GM12865 (cell line): ENCODE measurements at regions not wholly inside any gene's neighbourhood (a gene's known extent, or its start where the extent isn't known, plus 50 kb on each side); places are given as distances from the start of the nearest gene placed in this dataset.

Experiments
- DNase-seq: peaks from one replicate; pipeline ENCODE4 v3.0.0; 2010; ENCODE audit warnings: low read depth
- H3K4me3 ChIP-seq: 2 replicates; pipeline ENCODE4 v1.5.1; 2011; ENCODE audit warnings: mild to moderate bottlenecking, low read depth, low read length, control low read depth
- TF ChIP-seq, protein P1 (sequence below): IDR thresholded peaks from 2 replicates; pipeline ENCODE4 v1.5.1; 2011; ENCODE audit warnings: low read length, control low read depth, low read depth, inconsistent platforms; ENCODE audit not compliant: insufficient read depth; ENCODE audit errors: missing control alignments

- TF ChIP-seq, protein P1, sequence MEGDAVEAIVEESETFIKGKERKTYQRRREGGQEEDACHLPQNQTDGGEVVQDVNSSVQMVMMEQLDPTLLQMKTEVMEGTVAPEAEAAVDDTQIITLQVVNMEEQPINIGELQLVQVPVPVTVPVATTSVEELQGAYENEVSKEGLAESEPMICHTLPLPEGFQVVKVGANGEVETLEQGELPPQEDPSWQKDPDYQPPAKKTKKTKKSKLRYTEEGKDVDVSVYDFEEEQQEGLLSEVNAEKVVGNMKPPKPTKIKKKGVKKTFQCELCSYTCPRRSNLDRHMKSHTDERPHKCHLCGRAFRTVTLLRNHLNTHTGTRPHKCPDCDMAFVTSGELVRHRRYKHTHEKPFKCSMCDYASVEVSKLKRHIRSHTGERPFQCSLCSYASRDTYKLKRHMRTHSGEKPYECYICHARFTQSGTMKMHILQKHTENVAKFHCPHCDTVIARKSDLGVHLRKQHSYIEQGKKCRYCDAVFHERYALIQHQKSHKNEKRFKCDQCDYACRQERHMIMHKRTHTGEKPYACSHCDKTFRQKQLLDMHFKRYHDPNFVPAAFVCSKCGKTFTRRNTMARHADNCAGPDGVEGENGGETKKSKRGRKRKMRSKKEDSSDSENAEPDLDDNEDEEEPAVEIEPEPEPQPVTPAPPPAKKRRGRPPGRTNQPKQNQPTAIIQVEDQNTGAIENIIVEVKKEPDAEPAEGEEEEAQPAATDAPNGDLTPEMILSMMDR = no peak
- H3K4me3 ChIP-seq = no peak overlapping the region
- DNase-seq = no peak
Measured at GRCh38 chr10:108307250-108307924, 1142.9 kb upstream of the SORCS1 start.

GRCh38 chr10:108303149-108303548, 1138.6 kb upstream of the SORCS1 start:
- TF ChIP-seq, protein P1 = no peak
- peak; percentile 36 for DNase-seq
- H3K4me3 ChIP-seq = no peak overlapping the region

DNA sequence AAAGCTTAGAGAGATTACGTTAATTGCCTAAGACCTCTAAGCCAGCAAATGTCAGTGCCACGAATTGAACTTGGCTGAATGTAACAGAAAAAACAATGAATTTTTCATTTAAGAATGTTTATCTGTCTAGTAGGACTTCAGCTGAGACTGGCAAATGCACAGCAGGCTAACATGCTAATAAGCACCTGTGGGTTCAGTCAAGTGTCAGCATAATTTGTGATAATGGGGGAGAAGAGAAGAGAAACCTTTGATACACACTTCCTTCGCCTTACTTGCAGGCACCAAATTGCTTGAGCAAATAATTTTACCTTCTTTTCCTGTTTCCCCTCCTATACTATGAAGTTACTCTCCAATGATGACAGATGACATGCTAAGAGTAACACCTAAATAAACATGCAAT, 1136.5 kb upstream of the SORCS1 start:
- TF ChIP-seq, protein P1 = no peak
- DNase-seq = no peak
- no peak overlapping the region for H3K4me3 ChIP-seq

- TF ChIP-seq, protein P1 = no peak
- H3K4me3 ChIP-seq = no peak overlapping the region
Measured at GRCh38 chr10:108290823-108291222, 1126.3 kb upstream of the SORCS1 start.

GRCh38 chr10:108275895-108276685, 1111.6 kb upstream of the SORCS1 start:
- no peak overlapping the region for H3K4me3 ChIP-seq
- peak; percentile 44 for DNase-seq
- TF ChIP-seq, protein P1 = no peak

More at GRCh38 chr10:108290823-108291222, 1126.3 kb upstream of the SORCS1 start:
- peak; percentile 6 for DNase-seq

- no peak for DNase-seq
- TF ChIP-seq, protein P1 = no peak
Measured at GRCh38 chr10:108260383-108260906, 1095.9 kb upstream of the SORCS1 start.

DNA sequence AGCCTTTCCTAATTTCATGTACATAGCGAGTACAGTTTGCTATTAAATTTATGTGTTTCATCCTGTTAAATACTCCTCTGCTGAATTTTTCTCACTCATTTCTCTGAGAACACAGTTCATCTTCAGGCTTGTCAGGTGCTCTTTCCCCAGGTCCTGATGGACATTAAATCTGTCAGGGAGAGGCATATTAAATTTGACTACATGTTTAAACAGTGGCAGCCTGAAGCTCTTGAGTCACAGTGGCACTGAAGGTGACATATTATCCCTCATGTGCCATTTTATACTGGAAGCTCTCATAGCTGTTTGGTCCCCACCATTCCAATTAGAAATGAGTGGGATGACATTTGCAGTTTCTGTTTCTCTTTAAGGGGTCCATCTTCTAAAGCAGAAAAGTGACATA, 1089.6 kb upstream of the SORCS1 start:
- DNase-seq = no peak
- TF ChIP-seq, protein P1 = no peak
- no peak overlapping the region for H3K4me3 ChIP-seq

More at GRCh38 chr10:108260383-108260906, 1095.9 kb upstream of the SORCS1 start:
- H3K4me3 ChIP-seq = no peak overlapping the region
